Thyroid gland (tissue), 4 donors: ENCODE measurements at regions not wholly inside any gene's neighbourhood (a gene's known extent, or its start where the extent isn't known, plus 50 kb on each side); places are given as distances from the start of the nearest gene placed in this dataset.

ENCODE experiments used
- CTCF ChIP-seq, 6 experiments: fragments of 200-600 bp in 3 of 6; fragments of 450-650 bp in 3 of 6; sonication (generic) in 3 of 6; IDR thresholded peaks; one replicate each; pipeline ENCODE4 v1.5.1; 2016 to 2019; ENCODE audit warnings: antibody characterized with exemption in 6 of 6, mild to moderate bottlenecking in 2 of 6, inconsistent platforms in 1 of 6, moderate library complexity in 1 of 6
- POLR2A ChIP-seq, 2 donors: fragments of 450-650 bp; IDR thresholded peaks; one replicate each; pipeline ENCODE4 v1.6.1; 2017; ENCODE audit warnings: antibody characterized with exemption in 2 of 2, mild to moderate bottlenecking in 2 of 2, moderate library complexity in 1 of 2

- TF ChIP-seq CTCF (IDR thresholded peaks at IDR 0.05): no peak
- no peak for TF ChIP-seq POLR2A (IDR thresholded peaks at IDR 0.05)
Measured at GRCh38 chr3:87448558-87448957, 172.2 kb upstream of the POU1F1 start.
